Left lung (tissue), 4 donors: ENCODE measurements at regions not wholly inside any gene's neighbourhood (a gene's known extent, or its start where the extent isn't known, plus 50 kb on each side); places are given as distances from the start of the nearest gene placed in this dataset.
"Not testable (repeated sequence)": the region's sequence is repeated elsewhere in the genome, so short reads cannot be mapped to it uniquely, and the experiment has no call there.

Source experiments
- ATAC-seq: fragments of 200-7000 bp; cut with Tn5 transposase; one replicate; pipeline ENCODE4 v1.9.1; 2020; ENCODE audit warnings: moderate library complexity
- DNase-seq, 4 donors: peaks; one replicate each; pipeline ENCODE4 v3.0.0-alpha.2; 2013 to 2020
- H3K27ac ChIP-seq, 2 donors: fragments of 200-600 bp; sonication (generic) in 1 of 2; one replicate each; pipeline versions ENCODE4 v1.5.0 to v1.8.0; 2020 to 2021
- H3K27me3 ChIP-seq, 2 donors: fragments of 200-600 bp; sonication (generic) in 1 of 2; one replicate each; pipeline versions ENCODE4 v1.5.0 to v1.8.0; 2020 to 2021
- H3K36me3 ChIP-seq, 2 donors: fragments of 200-600 bp; sonication (generic) in 1 of 2; one replicate each; pipeline versions ENCODE4 v1.5.0 to v1.8.0; 2020 to 2021
- H3K4me1 ChIP-seq, 2 donors: fragments of 200-600 bp; one replicate each; pipeline ENCODE4 v1.8.0; 2021
- H3K4me3 ChIP-seq, 2 donors: fragments of 200-600 bp; sonication (generic) in 1 of 2; one replicate each; pipeline versions ENCODE4 v1.5.0 to v1.8.0; 2020 to 2021; ENCODE audit warnings: mild to moderate bottlenecking in 1 of 2
- H3K9me3 ChIP-seq, 2 donors: fragments of 200-600 bp; sonication (generic) in 1 of 2; one replicate each; pipeline versions ENCODE4 v1.5.0 to v1.8.0; 2020 to 2021
- intact Hi-C, 2 donors: fragments of 100-400 bp; cut with DNase I; formaldehyde crosslinking; loops; one replicate each; pipeline versions ENCODE4 v1.11.2 to v1.14.2; 2022
- TF ChIP-seq, protein P1 (sequence below), 2 donors: fragments of 200-600 bp; sonication (generic) in 1 of 2; IDR thresholded peaks; one replicate each; pipeline versions ENCODE4 v1.5.0 to v1.8.0; 2021; ENCODE audit warnings: antibody characterized with exemption in 2 of 2
- donor health status: DM: no; HTN: yes; CAD: no.
- donor health status: DM: no; HTN: no; CAD: no.

DNA sequence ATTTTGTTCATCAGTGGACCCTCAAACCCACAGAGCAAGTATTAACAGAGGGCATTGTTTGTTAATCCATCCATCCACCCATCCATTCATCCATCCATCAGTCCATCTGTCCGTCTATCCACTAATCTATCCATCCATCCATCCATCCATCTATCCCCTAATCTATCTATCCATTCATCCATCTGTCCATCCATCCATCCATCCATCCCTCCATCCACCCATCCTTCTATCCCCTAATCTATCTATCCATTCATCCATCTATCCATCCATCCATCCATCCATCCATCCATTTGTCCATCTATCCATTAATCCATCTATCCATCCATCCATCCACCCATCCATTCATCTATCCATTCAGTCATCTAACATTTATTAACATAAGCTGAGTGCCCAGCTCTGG lies 307.3 kb downstream of the MIAT start:
- H3K27me3 ChIP-seq = peaks cover 0 to 12% of the 10 kb centered on the region in 2 donors
- DNase-seq = no peak
- TF ChIP-seq, protein P1, sequence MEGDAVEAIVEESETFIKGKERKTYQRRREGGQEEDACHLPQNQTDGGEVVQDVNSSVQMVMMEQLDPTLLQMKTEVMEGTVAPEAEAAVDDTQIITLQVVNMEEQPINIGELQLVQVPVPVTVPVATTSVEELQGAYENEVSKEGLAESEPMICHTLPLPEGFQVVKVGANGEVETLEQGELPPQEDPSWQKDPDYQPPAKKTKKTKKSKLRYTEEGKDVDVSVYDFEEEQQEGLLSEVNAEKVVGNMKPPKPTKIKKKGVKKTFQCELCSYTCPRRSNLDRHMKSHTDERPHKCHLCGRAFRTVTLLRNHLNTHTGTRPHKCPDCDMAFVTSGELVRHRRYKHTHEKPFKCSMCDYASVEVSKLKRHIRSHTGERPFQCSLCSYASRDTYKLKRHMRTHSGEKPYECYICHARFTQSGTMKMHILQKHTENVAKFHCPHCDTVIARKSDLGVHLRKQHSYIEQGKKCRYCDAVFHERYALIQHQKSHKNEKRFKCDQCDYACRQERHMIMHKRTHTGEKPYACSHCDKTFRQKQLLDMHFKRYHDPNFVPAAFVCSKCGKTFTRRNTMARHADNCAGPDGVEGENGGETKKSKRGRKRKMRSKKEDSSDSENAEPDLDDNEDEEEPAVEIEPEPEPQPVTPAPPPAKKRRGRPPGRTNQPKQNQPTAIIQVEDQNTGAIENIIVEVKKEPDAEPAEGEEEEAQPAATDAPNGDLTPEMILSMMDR (IDR thresholded peaks at IDR 0.05) = no peak
- no peaks in the 10 kb centered on the region for H3K4me1 ChIP-seq
- no peaks in the 10 kb centered on the region for H3K36me3 ChIP-seq
- H3K27ac ChIP-seq = no peak overlapping the region
- H3K9me3 ChIP-seq = no peaks in the 10 kb centered on the region
- H3K4me3 ChIP-seq = no peak overlapping the region
- intact Hi-C loops = no loop called here
- ATAC-seq = no peak

DNA sequence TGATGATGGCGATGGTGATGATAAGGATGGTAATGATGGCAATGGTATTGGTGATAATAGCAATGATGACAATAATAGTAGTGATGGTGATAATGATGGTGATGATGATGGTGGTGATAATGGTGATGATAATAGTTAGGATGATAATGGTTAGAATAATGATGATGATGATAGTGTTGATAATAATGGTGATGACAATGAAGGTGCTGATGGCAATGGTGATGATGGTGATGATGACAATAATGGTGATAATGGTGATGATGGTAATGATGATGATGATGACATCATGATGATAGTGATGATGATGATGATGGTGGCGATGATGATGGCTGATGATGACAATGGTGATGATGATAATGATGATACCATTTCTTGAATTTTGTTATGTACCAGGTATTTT lies 309.9 kb downstream of the MIAT start:
- intact Hi-C loops = no loop called here
- Histone ChIP-seq H3K27ac (no peak overlapping the region), H3K36me3 (no peaks in the 10 kb centered on the region), H3K4me3 (no peak overlapping the region), H3K4me1 (no peaks in the 10 kb centered on the region), H3K27me3 (no peaks in the 10 kb centered on the region), H3K9me3 (no peaks in the 10 kb centered on the region)
- DNase-seq (no peak), ATAC-seq (no peak)
- TF ChIP-seq, protein P1 (IDR thresholded peaks at IDR 0.05) = no peak

DNA sequence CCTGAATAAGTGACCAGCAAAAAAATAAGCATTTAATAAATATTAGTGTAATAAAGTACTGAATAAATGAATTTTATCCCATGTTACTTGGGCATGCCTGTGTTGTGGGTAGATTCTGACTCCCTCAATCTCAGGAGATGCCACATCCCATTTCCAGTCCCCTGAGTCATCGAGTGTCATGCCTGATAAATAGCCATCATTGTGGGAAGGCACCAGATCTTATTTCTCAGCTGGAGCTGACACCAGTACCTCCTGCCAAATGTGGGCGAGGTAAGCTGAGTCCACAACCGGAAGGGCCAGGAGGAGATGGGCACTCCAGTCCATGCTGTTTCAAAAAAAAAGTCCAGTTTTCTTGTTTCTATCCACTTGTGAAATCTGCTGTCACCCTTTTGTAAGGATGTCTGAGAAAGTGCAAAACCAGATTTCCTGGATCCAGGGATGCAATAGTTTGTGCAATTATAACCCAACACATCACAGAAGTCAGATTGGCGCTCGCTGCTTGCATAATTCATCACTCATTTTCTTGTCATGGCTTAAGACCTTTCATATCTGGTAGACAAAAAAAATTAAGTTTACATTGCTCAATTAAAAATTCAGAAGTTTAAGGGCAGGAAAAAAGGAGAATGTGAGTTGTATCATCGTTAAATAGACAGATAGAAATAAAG lies 311.6 kb downstream of the MIAT start:
- H3K27ac ChIP-seq = no peak overlapping the region
- no peak for ATAC-seq
- H3K27me3 ChIP-seq = no peaks in the 10 kb centered on the region
- no peaks in the 10 kb centered on the region for H3K36me3 ChIP-seq
- no peaks in the 10 kb centered on the region for H3K9me3 ChIP-seq
- H3K4me3 ChIP-seq = no peak overlapping the region
- TF ChIP-seq, protein P1 (IDR thresholded peaks at IDR 0.05) = no peak
- intact Hi-C loops = no loop called here
- no peak for DNase-seq
- no peaks in the 10 kb centered on the region for H3K4me1 ChIP-seq

DNA sequence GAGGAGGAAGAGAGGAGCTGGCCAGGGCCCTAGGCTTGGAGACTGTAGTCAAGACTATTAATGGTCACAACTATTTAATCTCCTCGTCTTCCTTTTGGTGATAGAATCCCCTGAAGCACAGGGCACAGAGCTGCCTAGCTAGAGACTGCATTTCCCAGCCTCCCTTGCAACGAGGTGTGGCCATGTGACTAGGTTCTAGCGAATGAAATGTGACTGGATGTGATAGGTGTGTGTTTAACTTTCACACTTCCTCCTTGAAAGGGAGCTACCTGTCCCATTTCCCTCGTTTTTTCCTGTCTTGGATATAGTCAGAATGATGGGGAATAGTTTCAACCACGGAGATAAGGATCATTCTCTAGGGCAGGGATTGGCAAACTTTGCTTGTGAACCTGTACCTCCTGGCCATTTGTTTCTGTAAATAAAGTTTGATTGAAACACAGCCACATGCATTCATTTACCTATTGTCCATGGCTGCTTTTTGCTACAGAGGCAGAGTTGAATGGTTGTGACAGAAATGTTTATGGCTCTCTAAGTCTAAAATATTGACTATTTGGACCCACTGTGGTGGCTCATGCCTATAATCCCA lies 313.5 kb downstream of the MIAT start:
- TF ChIP-seq, protein P1 (IDR thresholded peaks at IDR 0.05) = no peak
- no peak for ATAC-seq
- Histone ChIP-seq H3K4me1 (no peaks in the 10 kb centered on the region), H3K27ac (no peak overlapping the region), H3K9me3 (no peaks in the 10 kb centered on the region), H3K27me3 (no peaks in the 10 kb centered on the region), H3K4me3 (no peak overlapping the region), H3K36me3 (no peaks in the 10 kb centered on the region)
- intact Hi-C loops = no loop called here
- no peak for DNase-seq

DNA sequence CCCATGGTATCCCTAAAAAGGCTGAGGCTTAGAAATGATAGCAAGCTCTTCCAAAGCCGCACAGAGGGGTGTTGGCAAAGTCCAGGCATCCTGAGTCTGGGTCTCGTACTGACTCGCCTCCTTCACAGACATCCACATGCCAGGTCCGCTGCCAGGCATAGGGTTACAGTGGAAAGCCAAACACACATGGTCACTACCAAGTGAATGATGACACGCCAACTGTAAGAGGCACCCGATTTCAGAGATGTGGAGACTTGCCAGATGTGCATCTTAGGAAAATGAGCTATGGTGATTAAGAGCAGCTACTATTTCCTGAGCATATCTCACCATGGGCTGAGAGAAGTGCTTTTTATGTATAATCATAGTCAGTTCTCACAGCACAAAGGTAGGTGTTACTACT lies 314.9 kb downstream of the MIAT start:
- no peak for DNase-seq
- no peak for ATAC-seq
- intact Hi-C loops = no loop called here
- no peaks in the 10 kb centered on the region for H3K36me3 ChIP-seq
- H3K27ac ChIP-seq = no peak overlapping the region
- no peaks in the 10 kb centered on the region for H3K9me3 ChIP-seq
- peaks cover 0 to 8% of the 10 kb centered on the region in 2 donors for H3K27me3 ChIP-seq
- H3K4me3 ChIP-seq = no peak overlapping the region
- TF ChIP-seq, protein P1 (IDR thresholded peaks at IDR 0.05) = no peak
- H3K4me1 ChIP-seq = no peaks in the 10 kb centered on the region

DNA sequence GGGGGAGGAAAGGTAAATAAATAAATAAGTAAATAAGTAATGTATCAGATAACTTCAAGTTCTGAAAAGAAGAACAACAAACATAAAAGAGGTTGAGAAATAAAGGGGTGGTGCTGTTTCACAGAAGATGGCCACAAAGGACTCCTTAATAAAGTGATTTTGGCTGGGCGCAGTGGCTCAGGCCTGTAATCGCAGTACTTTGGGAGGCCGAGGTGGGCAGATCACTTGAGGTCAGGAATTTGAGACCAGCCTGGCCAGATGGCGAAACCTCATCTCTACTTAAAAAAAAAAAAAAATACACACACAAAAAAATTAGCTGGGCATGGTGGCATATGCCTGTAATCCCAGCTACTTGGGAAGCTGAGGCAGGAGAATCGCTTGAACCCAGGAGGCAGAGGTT lies 315.5 kb downstream of the MIAT start:
- H3K36me3 ChIP-seq, H3K27ac ChIP-seq, H3K4me1 ChIP-seq, ATAC-seq, intact Hi-C loops, H3K4me3 ChIP-seq, DNase-seq, H3K9me3 ChIP-seq: not testable (repeated sequence)
- H3K27me3 ChIP-seq = peaks cover 0 to 14% of the 10 kb centered on the region in 2 donors
